Lower leg skin (tissue), 3 donors: ENCODE measurements at regions not wholly inside any gene's neighbourhood (a gene's known extent, or its start where the extent isn't known, plus 50 kb on each side); places are given as distances from the start of the nearest gene placed in this dataset.

Experiments used
- CTCF ChIP-seq, 3 donors: fragments of 450-650 bp; IDR thresholded peaks; one replicate each; pipeline ENCODE4 v1.5.1; 2016; ENCODE audit warnings: antibody characterized with exemption in 3 of 3, mild to moderate bottlenecking in 3 of 3, moderate library complexity in 2 of 3
- POLR2A ChIP-seq, 2 donors: fragments of 450-650 bp; IDR thresholded peaks; one replicate each; pipeline ENCODE4 v1.6.1; 2016 to 2017; ENCODE audit warnings: antibody characterized with exemption in 2 of 2, mild to moderate bottlenecking in 1 of 2, moderate library complexity in 1 of 2

- TF ChIP-seq CTCF (IDR thresholded peaks at IDR 0.05) (no peak), POLR2A (IDR thresholded peaks at IDR 0.05) (no peak)
Observed at GRCh38 chr15:31501536-31502157, 175.0 kb downstream of the KLF13 start.
